IMR-90 (cell line): ENCODE measurements at regions not wholly inside any gene's neighbourhood (a gene's known extent, or its start where the extent isn't known, plus 50 kb on each side); places are given as distances from the start of the nearest gene placed in this dataset.
A peak's percentile ranks its signal among the peaks of the same experiment; 100 is the strongest.

Source experiments
- ATAC-seq: fragments of 200-7000 bp; cut with Tn5 transposase; 2 replicates; pipeline ENCODE4 v1.9.1; 2020; ENCODE audit warnings: low read depth, mild to moderate bottlenecking, moderate library complexity
- BruUV-seq: library from RNA; stranded (reverse); fragments of 400-500 nt; replicated peaks from 2 replicates; lab custom pipeline; 2021; lab: Mats Ljungman, UMichigan
- CTCF ChIA-PET: fragments of 300-600 bp; formaldehyde crosslinking; extraction: SDS; loops from one replicate; lab custom pipeline; 2021; ENCODE audit warnings: antibody characterized with exemption; lab: Yijun Ruan, JAX
- POLR2A ChIA-PET: fragments of 300-600 bp; sonication (Branson Sonifier 250); formaldehyde crosslinking; loops from one replicate; lab custom pipeline; 2022; ENCODE audit warnings: antibody characterized with exemption; ENCODE audit not compliant: unreplicated experiment; lab: Charles Lee
- DNase-seq: peaks from one replicate; pipeline ENCODE4 v3.0.0; 2013
- H2AFZ ChIP-seq: replicated peaks from 2 replicates; pipeline ENCODE3; 2013; ENCODE audit warnings: low read length, mild to moderate bottlenecking; ENCODE audit not compliant: poor library complexity
- H2AK5ac ChIP-seq: 2 replicates; pipeline ENCODE4 v1.6.1; 2013; ENCODE audit warnings: low read depth, low read length, inconsistent platforms
- H2AK9ac ChIP-seq: replicated peaks from 2 replicates; pipeline ENCODE3; 2013; ENCODE audit warnings: mild to moderate bottlenecking, low read depth, low read length, moderate library complexity; ENCODE audit not compliant: poor library complexity
- H2BK120ac ChIP-seq: 2 replicates; pipeline ENCODE4 v1.6.1; 2013; ENCODE audit warnings: low read depth, low read length, inconsistent platforms
- H2BK15ac ChIP-seq: 3 replicates; pipeline ENCODE4 v1.6.1; 2013; ENCODE audit warnings: low read depth, low read length, inconsistent platforms
- H2BK20ac ChIP-seq: 2 replicates; pipeline ENCODE4 v1.6.1; 2013; ENCODE audit warnings: low read depth, mild to moderate bottlenecking, inconsistent platforms, low read length, moderate library complexity
- H2BK5ac ChIP-seq: 2 replicates; pipeline ENCODE4 v1.6.1; 2013; ENCODE audit warnings: mild to moderate bottlenecking, low read depth, low read length, inconsistent platforms; ENCODE audit not compliant: poor library complexity, severe bottlenecking
- H3K14ac ChIP-seq: replicated peaks from 2 replicates; pipeline ENCODE4 v1.6.1; 2013; ENCODE audit warnings: low read depth, low read length, inconsistent platforms
- H3K18ac ChIP-seq: 2 replicates; pipeline ENCODE4 v1.6.1; 2013; ENCODE audit warnings: low read depth, low read length, control low read depth
- H3K23ac ChIP-seq: 2 replicates; pipeline ENCODE4 v1.6.1; 2013; ENCODE audit warnings: low read depth, low read length, inconsistent platforms
- H3K27ac ChIP-seq: 2 replicates; pipeline ENCODE4 v1.5.1; 2013; ENCODE audit warnings: mild to moderate bottlenecking, control low read depth, low read length; ENCODE audit not compliant: insufficient read depth
- H3K27me3 ChIP-seq: 2 replicates; pipeline ENCODE4 v1.6.1; 2013; ENCODE audit warnings: low read length; ENCODE audit not compliant: control insufficient read depth, insufficient read depth
- H3K36me3 ChIP-seq: 2 replicates; pipeline ENCODE4 v1.6.1; 2013; ENCODE audit warnings: low read length, mixed read lengths; ENCODE audit not compliant: control insufficient read depth, insufficient read depth
- H3K4ac ChIP-seq: 2 replicates; pipeline ENCODE4 v1.6.1; 2013; ENCODE audit warnings: low read depth, low read length, inconsistent platforms
- H3K4me1 ChIP-seq: 2 replicates; pipeline ENCODE4 v1.6.1; 2013; ENCODE audit warnings: low read length, mixed read lengths; ENCODE audit not compliant: control insufficient read depth, insufficient read depth
- H3K4me2 ChIP-seq: 2 replicates; pipeline ENCODE4 v1.6.1; 2013; ENCODE audit warnings: low read depth, mild to moderate bottlenecking, control low read depth, low read length, moderate library complexity
- H3K4me3 ChIP-seq: 2 replicates; pipeline ENCODE4 v1.5.1; 2013; ENCODE audit warnings: low read depth, mild to moderate bottlenecking, control low read depth, low read length, moderate library complexity; ENCODE audit not compliant: insufficient read depth
- H3K56ac ChIP-seq: 2 replicates; pipeline ENCODE4 v1.6.1; 2013; ENCODE audit warnings: low read length, inconsistent platforms; ENCODE audit not compliant: insufficient read depth; ENCODE audit errors: extremely low read depth
- H3K79me1 ChIP-seq, 2 experiments: 2 replicates each; pipeline ENCODE4 v1.6.1; 2013; ENCODE audit warnings: low read length in 2 of 2, inconsistent platforms in 1 of 2, low read depth in 1 of 2
- H3K9ac ChIP-seq: 2 replicates; pipeline ENCODE4 v1.6.1; 2013; ENCODE audit warnings: low read depth, low read length, control low read depth
- H3K9me1 ChIP-seq: 2 replicates; pipeline ENCODE4 v1.6.1; 2013; ENCODE audit warnings: low read length, inconsistent platforms; ENCODE audit not compliant: insufficient read depth
- H3K9me3 ChIP-seq: 2 replicates; pipeline ENCODE4 v1.6.1; 2013; ENCODE audit warnings: low read length; ENCODE audit not compliant: control insufficient read depth, insufficient read depth
- H4K20me1 ChIP-seq: 2 replicates; pipeline ENCODE4 v1.6.1; 2013; ENCODE audit warnings: low read length, inconsistent platforms; ENCODE audit not compliant: insufficient read depth
- H4K5ac ChIP-seq: 2 replicates; pipeline ENCODE4 v1.6.1; 2013; ENCODE audit warnings: mild to moderate bottlenecking, low read depth, low read length, control low read depth
- H4K8ac ChIP-seq, 2 experiments: 2 replicates each; pipeline ENCODE4 v1.6.1; 2013; ENCODE audit warnings: low read depth in 2 of 2, low read length in 2 of 2, control low read depth in 1 of 2, inconsistent platforms in 1 of 2
- H4K91ac ChIP-seq: 2 replicates; pipeline ENCODE4 v1.6.1; 2013; ENCODE audit warnings: low read depth, low read length, inconsistent platforms; ENCODE audit not compliant: insufficient read depth
- BHLHE40 ChIP-seq: fragments of 150-350 bp; IDR thresholded peaks from 2 replicates; pipeline ENCODE4 v1.6.1; 2016; ENCODE audit warnings: mild to moderate bottlenecking, low read depth, low read length
- CHD1 ChIP-seq: IDR thresholded peaks from 2 replicates; pipeline ENCODE4 v1.6.1; 2012; ENCODE audit warnings: low read depth, low read length, improper control_type of control experiment
- ELK1 ChIP-seq: fragments of 150-350 bp; IDR thresholded peaks from 2 replicates; pipeline ENCODE4 v1.6.1; 2016; ENCODE audit warnings: low read depth, mild to moderate bottlenecking, low read length, moderate library complexity, borderline replicate concordance
- FOS ChIP-seq: fragments of 150-350 bp; IDR thresholded peaks from 2 replicates; pipeline ENCODE4 v1.6.1; 2016; ENCODE audit warnings: low read depth, low read length
- POLR2A ChIP-seq: IDR thresholded peaks from 2 replicates; pipeline ENCODE4 v1.6.1; 2012; ENCODE audit warnings: mild to moderate bottlenecking, low read depth, low read length
- WGBS, 2 experiments: methylation state at CpG; one replicate each; pipeline versions ENCODE4 v1.1.5 to v1.1.7; 2013; ENCODE audit warnings: missing lambda C conversion rate in 2 of 2; ENCODE audit not compliant: insufficient read length in 1 of 2; ENCODE audit errors: extremely low coverage in 2 of 2; 5-methylcytosine and 5-hydroxymethylcytosine counted together
- dilution Hi-C: fragments of 300-500 bp; cut with HindIII; formaldehyde crosslinking; loops from one replicate; pipeline ENCODE4 v1.14.3; 2018; ENCODE audit warnings: low sequenced_read_pairs; ENCODE audit not compliant: unreplicated experiment
- in situ Hi-C: fragments of 300-500 bp; cut with MboI; formaldehyde crosslinking; loops from 3 replicates; pipeline ENCODE4 v1.14.3; 2019; ENCODE audit warnings: low sequenced_read_pairs, inconsistent platforms, mixed read lengths
- intact Hi-C: fragments of 100-400 bp; cut with micrococcal nuclease; formaldehyde crosslinking; loops from 2 replicates; pipeline ENCODE4 v1.10.0; 2022

- no CpG with 5 or more reads among the region's 8 CpGs for WGBS, 2 experiments
- H3K4ac ChIP-seq = peak overlapping the region; percentile 33
- 0 out of 2 replicates have a peak overlapping the region, but pooled peaks have one; percentile 20 for H2BK20ac ChIP-seq
- no peak overlapping the region for H3K9ac ChIP-seq
- H2BK5ac ChIP-seq = no peak overlapping the region
- H3K4me3 ChIP-seq = no peak overlapping the region
- DNase-seq = no peak
- H3K9me3 ChIP-seq = no peaks in the 10 kb centered on the region
- H3K36me3 ChIP-seq = no peaks in the 10 kb centered on the region
- H3K9me1 ChIP-seq = peaks cover 8% of the 10 kb centered on the region
- in situ Hi-C loops (no loop called here), dilution Hi-C loops (no loop called here), intact Hi-C loops (no loop called here)
- H3K18ac ChIP-seq = no peak overlapping the region
- ATAC-seq = no peak
- CTCF ChIA-PET = interaction anchor here (0.6 kb wide), 1 partner anchor 255 kb away, joined by 3 read pairs; no protein-coding TSS in a partner anchor
- no peak overlapping the region for H2AK5ac ChIP-seq
- no peak for TF ChIP-seq POLR2A
- no peak for TF ChIP-seq CHD1
- no peak for TF ChIP-seq BHLHE40
- TF ChIP-seq ELK1 = no peak
- no peak for TF ChIP-seq FOS
- no peak overlapping the region; the same call in 1 of the 2 replicates for H3K14ac ChIP-seq
- H3K56ac ChIP-seq = no peak overlapping the region
- H3K27ac ChIP-seq = no peak overlapping the region
- peak overlapping the region in 1 of 2 experiments; percentile 27; a peak in 1 of 4 replicates for H4K8ac ChIP-seq
- no peak overlapping the region for H2AFZ ChIP-seq
- H3K79me1 ChIP-seq = no peaks in the 10 kb centered on the region
- peak overlapping the region; percentile 1; the same call in 1 of the 2 replicates for H2BK120ac ChIP-seq
- H2BK15ac ChIP-seq = no peak overlapping the region
- no peaks in the 10 kb centered on the region for H4K20me1 ChIP-seq
- H4K5ac ChIP-seq = no peak overlapping the region
- H4K91ac ChIP-seq = 0 out of 2 replicates have a peak overlapping the region, but pooled peaks have one; percentile 3
- H3K4me1 ChIP-seq = peaks cover 21% of the 10 kb centered on the region
- H2AK9ac ChIP-seq = no peak overlapping the region
- BruUV-seq = no TSS peak
- no peak overlapping the region for H3K23ac ChIP-seq
- no peak overlapping the region for H3K4me2 ChIP-seq
- POLR2A ChIA-PET = no interaction called here
- H3K27me3 ChIP-seq = no peaks in the 10 kb centered on the region
Observed at GRCh38 chr13:28582892-28583240, 76.1 kb upstream of the POMP start.
